ENCODE measurements at regions not wholly inside any gene's neighbourhood (a gene's known extent, or its start where the extent isn't known, plus 50 kb on each side); places are given as distances from the start of the nearest gene placed in this dataset.

- ChIA-PET CTCF (no interaction called here), RAD21 (ENCODE audit: low non-redundant PET in 1 of 2, low total read pairs in 2 of 2, uncharacterized antibody in 2 of 2, unreplicated experiment in 2 of 2) (no interaction called here)
- intact Hi-C loops (cut with micrococcal nuclease): no loop called here
Observed at GRCh38 chr2:193885419-193885818, 1690.7 kb upstream of the TMEFF2 start.

More at GRCh38 chr2:193885419-193885818, 1690.7 kb upstream of the TMEFF2 start:
- H3K9me2 ChIP-seq (ENCODE audit: insufficient read depth): no peaks in the 10 kb centered on the region; the same call in 1 of the 2 replicates
- DNase-seq (ENCODE audit: low read depth, low spot score) (no peak), ATAC-seq (no peak)
- BruUV-seq (replicated peaks): no TSS peak
- no peak overlapping the region for H3K27ac ChIP-seq (ENCODE audit: low read depth, low read length)
- H3K4me3 ChIP-seq (replicated peaks in 1 of 2; ENCODE audit: low read depth in 1 of 2, low read length in 2 of 2): no peak overlapping the region
- H4K20me1 ChIP-seq (ENCODE audit: insufficient read depth): no peaks in the 10 kb centered on the region
- H3K9ac ChIP-seq (ENCODE audit: low read length): no peak overlapping the region
- H2AFZ ChIP-seq (ENCODE audit: low read depth, low read length, poor library complexity, severe bottlenecking): no peak overlapping the region
- H3K27me3 ChIP-seq (ENCODE audit: insufficient read depth, low read length): no peaks in the 10 kb centered on the region
- H3K36me3 ChIP-seq (ENCODE audit: control insufficient read depth in 1 of 2, insufficient read depth in 2 of 2, low read length in 2 of 2): no peaks in the 10 kb centered on the region
- H3K79me2 ChIP-seq (ENCODE audit: insufficient read depth, low read length): no peaks in the 10 kb centered on the region
- no peaks in the 10 kb centered on the region for H3K9me3 ChIP-seq (ENCODE audit: control insufficient read depth in 1 of 2, insufficient read depth in 1 of 2, low read depth in 1 of 2, low read length in 2 of 2)
- no peak overlapping the region for H3K4me2 ChIP-seq (ENCODE audit: low read length)
- TF ChIP-seq SIN3A (IDR thresholded peaks at IDR 0.05; ENCODE audit: low read depth) (no peak), CBX3 (IDR thresholded peaks at IDR 0.05; ENCODE audit: low read depth) (no peak), ZFX (IDR thresholded peaks at IDR 0.05) (no peak), MAX (IDR thresholded peaks at IDR 0.05) (no peak), EGR1 (IDR thresholded peaks at IDR 0.05; ENCODE audit: low read depth) (no peak)
- TF ChIP-seq, protein P1, sequence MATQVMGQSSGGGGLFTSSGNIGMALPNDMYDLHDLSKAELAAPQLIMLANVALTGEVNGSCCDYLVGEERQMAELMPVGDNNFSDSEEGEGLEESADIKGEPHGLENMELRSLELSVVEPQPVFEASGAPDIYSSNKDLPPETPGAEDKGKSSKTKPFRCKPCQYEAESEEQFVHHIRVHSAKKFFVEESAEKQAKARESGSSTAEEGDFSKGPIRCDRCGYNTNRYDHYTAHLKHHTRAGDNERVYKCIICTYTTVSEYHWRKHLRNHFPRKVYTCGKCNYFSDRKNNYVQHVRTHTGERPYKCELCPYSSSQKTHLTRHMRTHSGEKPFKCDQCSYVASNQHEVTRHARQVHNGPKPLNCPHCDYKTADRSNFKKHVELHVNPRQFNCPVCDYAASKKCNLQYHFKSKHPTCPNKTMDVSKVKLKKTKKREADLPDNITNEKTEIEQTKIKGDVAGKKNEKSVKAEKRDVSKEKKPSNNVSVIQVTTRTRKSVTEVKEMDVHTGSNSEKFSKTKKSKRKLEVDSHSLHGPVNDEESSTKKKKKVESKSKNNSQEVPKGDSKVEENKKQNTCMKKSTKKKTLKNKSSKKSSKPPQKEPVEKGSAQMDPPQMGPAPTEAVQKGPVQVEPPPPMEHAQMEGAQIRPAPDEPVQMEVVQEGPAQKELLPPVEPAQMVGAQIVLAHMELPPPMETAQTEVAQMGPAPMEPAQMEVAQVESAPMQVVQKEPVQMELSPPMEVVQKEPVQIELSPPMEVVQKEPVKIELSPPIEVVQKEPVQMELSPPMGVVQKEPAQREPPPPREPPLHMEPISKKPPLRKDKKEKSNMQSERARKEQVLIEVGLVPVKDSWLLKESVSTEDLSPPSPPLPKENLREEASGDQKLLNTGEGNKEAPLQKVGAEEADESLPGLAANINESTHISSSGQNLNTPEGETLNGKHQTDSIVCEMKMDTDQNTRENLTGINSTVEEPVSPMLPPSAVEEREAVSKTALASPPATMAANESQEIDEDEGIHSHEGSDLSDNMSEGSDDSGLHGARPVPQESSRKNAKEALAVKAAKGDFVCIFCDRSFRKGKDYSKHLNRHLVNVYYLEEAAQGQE (IDR thresholded peaks at IDR 0.05; ENCODE audit: low read depth): no peak
- H3K4me1 ChIP-seq (ENCODE audit: control insufficient read depth in 1 of 2, insufficient read depth in 2 of 2, low read length in 2 of 2): no peaks in the 10 kb centered on the region
- POLR2A ChIA-PET: no interaction called here

Measured in HCT116 (cell line).